HG03521 (cell line): ENCODE measurements at regions not wholly inside any gene's neighbourhood (a gene's known extent, or its start where the extent isn't known, plus 50 kb on each side); places are given as distances from the start of the nearest gene placed in this dataset.
"Not testable (repeated sequence)": the region's sequence is repeated elsewhere in the genome, so short reads cannot be mapped to it uniquely, and the experiment has no call there.

ENCODE experiments used
- ATAC-seq: cut with Tn5 transposase; IDR thresholded peaks from one replicate; pipeline ENCODE4 v1.9.1; 2021; ENCODE audit warnings: mild to moderate bottlenecking, moderate library complexity; ENCODE audit not compliant: unreplicated experiment

DNA sequence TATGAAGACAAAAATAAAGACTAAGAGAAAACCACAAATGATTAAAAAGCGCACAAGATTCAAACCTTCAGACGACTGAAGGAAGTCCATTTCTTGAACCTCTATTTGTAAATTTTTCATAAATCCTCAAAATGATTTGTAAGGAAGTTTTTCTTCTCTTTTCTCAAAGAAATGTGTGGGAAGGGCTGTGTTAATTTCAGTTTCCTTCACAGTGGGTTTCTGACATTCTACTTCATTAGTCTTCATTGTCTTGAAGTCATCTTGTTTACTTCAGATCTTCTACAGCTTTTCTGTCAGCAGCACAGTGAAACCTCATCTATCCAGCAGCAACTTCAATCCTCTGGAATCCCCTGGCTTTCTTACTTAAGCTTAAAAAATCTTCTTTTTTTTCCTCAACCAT, 87.6 kb upstream of the MYLIP start:
- no peak for ATAC-seq

GRCh38 chr6:16040628-16040974, 88.3 kb upstream of the MYLIP start:
- no peak for ATAC-seq

DNA sequence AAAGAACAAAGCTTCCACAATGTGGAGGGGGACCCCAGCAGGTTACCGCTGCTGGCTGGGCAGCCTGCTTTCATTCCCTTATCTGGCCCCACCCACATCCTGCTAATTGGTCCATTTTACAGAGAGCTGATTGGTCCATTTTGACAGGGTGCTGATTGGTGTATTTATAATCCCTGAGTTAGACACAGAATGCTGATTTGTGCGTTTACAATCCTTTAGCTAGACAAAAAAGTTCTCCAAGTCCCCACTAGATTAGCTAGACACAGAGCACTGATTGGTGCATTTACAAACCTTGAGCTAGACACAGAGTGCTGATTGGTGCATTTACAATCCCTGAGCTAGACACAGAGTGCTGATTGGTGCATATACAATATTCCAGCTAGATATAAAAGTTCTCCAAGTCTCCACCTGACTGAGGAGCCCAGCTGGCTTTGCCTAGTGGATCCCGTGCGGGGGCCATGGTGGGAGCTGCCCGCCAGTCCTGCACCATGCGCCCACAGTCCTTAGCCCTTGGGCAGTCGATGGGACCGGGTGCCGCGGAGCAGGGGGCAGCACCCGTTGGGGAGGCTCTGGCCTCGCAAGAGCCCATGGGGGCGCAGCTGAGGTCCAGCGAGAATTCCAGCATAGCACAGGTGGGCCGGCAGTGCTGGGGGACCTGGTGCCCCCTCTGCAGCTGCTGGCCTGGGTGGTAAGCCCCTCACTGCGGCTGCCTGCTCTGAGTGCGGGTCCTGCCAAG, 88.8 kb upstream of the MYLIP start:
- not testable (repeated sequence) for ATAC-seq

DNA sequence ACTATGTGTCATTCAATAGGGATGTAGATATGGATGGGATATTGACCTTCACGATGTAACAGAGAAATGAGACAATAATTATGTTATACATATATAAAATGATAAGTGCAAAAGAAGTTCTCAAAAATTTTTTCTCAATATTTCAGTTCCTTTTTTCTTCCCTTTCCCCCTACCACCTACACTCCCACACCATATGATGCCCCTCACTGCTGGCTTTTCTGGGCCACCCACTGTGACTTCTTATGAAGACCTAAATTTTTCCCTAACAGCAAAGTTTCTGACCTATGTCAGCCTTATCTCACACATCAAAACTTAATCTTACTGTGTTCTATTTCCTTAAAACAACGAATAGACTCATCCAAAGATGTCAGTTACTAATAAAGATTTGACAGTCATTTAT, 89.9 kb upstream of the MYLIP start:
- no peak for ATAC-seq

DNA sequence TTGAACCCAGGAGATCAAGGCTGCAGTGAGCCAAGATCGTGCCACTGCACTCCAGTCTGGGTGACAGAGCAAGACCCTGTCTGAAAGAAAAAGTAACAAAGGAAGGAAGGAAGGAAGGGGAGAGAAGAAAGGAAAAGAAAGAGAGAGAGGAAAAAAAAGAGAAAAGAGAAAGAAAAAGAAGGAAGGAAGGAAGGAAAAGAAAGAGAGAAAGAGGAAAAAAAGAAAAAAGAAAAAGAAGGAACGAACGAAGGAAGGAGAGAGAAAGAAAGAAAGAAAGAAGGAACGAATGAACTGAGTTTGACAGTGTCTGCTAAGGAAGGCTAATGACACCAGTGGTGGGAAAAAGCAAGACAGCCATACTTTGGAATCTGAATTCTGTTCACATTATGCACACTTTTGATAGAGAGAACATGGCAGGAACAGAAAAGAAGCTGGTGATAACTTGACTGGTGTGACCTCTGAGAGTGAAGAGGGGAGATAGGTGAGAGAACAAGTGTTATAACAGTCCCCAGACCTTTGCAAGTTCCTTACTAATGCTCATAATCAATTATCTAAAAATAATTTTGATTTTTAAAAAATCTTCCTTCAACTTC, 93.3 kb upstream of the MYLIP start:
- ATAC-seq: no peak

DNA sequence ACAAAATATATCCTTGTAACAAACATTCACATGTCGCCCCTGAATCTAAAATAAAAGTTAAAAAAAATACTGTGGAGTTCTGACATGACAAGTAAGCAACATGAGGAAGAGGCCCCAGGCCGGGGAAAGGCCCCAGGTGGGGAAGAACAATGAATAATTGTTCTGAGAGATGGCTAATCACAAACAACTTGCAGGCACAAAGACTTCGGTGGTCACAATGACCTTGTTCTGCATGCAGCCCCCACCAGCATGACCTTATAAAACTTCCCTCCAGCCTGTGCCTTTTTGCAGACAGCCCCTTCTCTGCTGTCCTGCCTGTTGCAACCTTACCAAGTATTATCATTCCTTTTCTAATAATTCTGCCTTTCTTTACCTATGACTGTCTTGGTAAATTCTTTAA, 95.7 kb upstream of the MYLIP start:
- no peak for ATAC-seq

- ATAC-seq: no peak
Observed at GRCh38 chr6:16031278-16031981, 97.5 kb upstream of the MYLIP start.

- no peak for ATAC-seq
Observed at GRCh38 chr6:16028966-16029365, 99.9 kb upstream of the MYLIP start.

DNA sequence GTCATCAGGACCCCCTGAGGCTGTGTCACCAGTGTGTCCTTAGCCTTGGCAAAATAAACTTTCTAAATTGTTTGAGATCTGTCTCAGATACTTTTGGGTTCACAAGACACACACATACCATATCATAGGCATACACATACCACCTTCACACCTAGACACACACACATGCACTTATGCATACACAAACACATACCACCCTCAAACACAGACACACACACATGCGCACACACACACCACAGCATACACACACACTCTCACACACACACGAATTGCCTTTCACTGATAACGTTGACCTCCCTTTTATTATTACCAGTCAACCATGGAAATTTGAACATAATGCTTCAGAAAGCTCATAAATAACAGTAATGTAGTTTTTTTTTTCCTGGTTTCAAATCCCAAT, 108.6 kb upstream of the MYLIP start:
- no peak for ATAC-seq

- no peak for ATAC-seq
Observed at GRCh38 chr6:16019462-16019861, 109.4 kb upstream of the MYLIP start.

- no peak for ATAC-seq
Observed at GRCh38 chr6:16018626-16019025, 110.3 kb upstream of the MYLIP start.

DNA sequence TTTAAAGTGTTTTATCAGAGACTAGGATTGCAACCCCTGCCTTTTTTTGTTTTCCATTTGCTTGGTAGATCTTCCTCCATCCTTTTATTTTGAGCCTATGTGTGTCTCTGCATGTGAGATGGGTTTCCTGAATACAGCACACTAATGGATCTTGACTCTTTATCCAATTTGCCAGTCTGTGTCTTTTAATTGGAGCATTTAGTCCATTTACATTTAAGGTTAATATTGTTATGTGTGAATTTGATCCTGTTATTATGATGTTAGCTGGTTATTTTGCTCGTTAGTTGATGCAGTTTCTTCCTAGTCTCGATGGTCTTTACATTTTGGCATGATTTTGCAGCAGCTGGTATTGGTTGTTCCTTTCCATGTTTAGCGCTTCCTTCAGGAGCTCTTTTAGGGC, 114.6 kb upstream of the MYLIP start:
- not testable (repeated sequence) for ATAC-seq

DNA sequence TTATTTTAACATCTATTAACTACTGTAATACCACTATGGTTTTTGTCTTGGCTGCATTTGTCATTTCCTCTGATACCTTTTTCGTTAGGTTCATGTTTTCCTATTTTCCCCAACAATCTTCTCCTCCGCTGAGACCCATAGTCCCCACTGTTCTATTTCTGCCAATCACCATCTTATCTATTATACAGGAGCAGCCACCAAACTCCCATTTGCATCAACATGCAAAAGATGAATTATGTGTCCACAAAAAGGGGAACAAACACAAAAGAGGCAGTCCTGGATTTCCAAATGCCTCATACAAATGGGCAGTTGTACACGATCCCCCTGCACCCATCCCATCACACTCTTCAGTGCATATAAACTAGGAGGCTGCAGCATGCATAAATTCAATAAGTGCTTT, 121.7 kb upstream of the MYLIP start:
- ATAC-seq: no peak

- ATAC-seq: no peak
Observed at GRCh38 chr6:16006681-16007080, 122.2 kb upstream of the MYLIP start.

DNA sequence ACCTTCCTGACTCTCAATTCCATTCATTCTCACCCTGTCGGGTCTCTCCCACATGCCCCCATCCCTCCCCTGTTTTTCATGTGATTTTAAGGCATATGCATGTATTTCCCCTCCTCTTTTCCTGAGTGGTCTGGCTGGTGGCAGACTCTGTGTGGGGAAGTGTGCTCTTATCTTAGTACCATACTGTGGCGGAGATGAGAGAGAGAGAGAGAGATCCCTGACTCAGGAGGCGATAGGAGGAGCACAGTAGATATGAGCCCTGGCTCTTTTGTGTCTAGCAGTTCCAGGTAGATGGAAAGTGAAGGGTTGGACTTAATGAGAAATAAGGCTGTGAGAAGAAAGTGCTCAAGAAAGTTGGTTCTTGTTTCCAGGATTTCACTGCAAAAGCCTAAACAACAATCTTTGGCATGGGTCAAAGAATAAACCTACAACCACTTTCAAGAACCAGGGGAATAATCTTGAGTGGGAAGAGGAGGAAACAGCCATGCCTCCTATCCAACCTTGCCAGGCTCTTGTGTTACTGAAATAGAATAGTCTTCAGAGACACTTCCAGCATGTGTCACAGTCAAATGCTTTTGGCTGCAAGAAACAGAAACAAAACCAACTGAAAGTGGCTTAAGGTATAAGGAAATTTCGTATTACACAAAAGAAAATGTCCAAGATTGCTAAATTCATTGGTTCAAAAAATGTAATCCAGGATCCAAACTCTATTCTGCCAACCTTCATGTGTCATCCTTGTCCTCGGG, 123.8 kb upstream of the MYLIP start:
- no peak for ATAC-seq

- no peak for ATAC-seq
Observed at GRCh38 chr6:16003197-16003491, 125.7 kb upstream of the MYLIP start.

GRCh38 chr6:16002332-16003196, 126.3 kb upstream of the MYLIP start:
- no peak for ATAC-seq

DNA sequence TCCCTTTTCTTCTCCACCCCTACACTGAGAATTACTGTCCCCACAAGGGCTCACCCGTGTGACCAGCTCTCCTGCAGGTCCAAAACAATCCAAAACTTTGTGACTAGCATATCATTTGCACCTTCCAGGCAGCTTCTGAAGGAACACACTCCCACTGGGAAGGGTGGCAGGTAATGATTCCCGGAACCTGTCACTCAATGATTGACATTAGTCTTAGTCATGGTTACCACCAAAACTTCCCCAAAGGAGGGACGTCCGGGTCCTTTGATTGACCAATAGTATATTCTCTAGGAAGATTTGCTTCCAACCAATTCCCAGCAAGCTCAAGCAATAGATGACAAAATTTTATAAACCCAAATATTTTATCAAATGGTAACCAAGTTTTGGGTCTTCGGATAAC, 127.7 kb upstream of the MYLIP start:
- ATAC-seq: no peak

DNA sequence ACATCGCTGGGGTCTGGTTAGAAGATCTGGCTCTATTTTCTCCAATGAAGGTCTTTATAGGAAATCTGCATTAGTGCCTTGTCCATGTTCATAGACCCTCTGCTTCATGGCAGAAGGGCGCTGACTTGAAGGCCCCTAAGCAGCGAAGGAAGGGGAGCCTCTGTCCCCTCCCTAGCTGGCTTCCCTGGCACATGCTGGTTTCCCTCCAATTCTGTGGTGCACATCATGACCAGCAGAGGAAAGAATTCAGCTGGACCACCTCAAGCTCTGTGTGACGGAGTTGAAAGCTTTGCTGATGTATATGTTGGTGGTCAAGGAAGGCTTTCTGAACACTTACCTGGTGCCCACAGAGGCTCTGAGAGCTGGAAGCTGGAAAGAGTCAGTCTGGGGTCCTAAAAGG, 129.7 kb upstream of the MYLIP start:
- no peak for ATAC-seq

DNA sequence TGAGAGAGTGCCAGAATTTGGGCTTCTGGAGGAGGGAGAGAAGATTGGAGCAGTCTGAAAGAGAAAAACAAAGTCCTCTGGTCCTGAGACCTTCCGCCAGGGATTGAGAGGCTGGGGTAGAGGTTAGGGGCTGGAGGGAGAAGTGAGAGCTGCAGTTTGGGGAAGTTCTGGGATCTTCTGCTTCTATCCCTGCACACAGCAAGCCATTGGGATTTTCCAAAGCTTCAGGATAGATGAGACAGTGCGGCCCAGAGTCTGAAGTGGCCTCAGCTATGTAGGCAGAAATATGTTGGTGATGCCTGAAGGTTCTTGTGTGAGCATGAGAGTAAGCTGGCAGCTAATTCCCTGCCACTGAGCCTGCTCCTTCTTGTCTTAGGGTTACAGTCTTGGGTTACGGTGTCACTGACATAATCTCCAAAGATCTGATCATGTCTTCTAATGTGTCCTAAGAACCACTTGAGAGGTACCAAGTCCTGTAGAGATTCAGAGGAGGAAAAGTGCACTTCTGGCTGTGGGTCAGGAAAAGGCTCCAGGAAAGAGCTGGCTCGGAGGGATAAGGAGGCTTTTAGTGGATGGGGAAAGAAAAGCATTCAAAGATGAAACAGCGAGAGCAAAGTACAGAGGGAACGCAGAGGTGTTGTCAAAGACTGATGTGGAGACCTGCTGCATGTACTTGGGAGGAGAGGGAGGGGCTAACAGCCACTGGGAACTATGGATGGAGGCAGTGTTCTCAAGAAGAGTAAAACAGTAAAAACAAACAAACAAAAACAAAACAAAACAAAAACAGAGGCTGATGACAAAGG, 131.1 kb upstream of the MYLIP start:
- no peak for ATAC-seq
